HEK293 (cell line): ENCODE measurements at regions not wholly inside any gene's neighbourhood (a gene's known extent, or its start where the extent isn't known, plus 50 kb on each side); places are given as distances from the start of the nearest gene placed in this dataset.

Experiments used
- CTCF ChIA-PET: fragments of 350-600 bp; formaldehyde crosslinking; extraction: SDS; loops from one replicate; lab custom pipeline; 2021; ENCODE audit warnings: antibody characterized with exemption; lab: Yijun Ruan, JAX
- POLR2A ChIA-PET: fragments of 300-600 bp; formaldehyde crosslinking; extraction: SDS; loops from one replicate; lab custom pipeline; 2020; ENCODE audit warnings: antibody characterized with exemption, inconsistent platforms; lab: Yijun Ruan, JAX
- H3K27ac ChIP-seq: fragments of 200-500 bp; sonication (Bioruptor generic); 2 replicates; pipeline ENCODE4 v1.5.1; 2014; ENCODE audit warnings: low read depth, low read length, control low read depth, inconsistent platforms; ENCODE audit errors: extremely low read depth
- H3K36me3 ChIP-seq, 2 experiments: fragments of 200-500 bp in 1 of 2; sonication (Bioruptor generic) in 1 of 2; 1 replicate in 1 of 2; 2 replicates in 1 of 2; pipeline ENCODE4 v1.5.1; 2014 to 2017; ENCODE audit warnings: inconsistent platforms in 2 of 2, low read length in 2 of 2; ENCODE audit not compliant: control insufficient read depth in 2 of 2, insufficient read depth in 1 of 2
- H3K4me1 ChIP-seq: fragments of 200-500 bp; sonication (Bioruptor generic); 2 replicates; pipeline ENCODE4 v1.5.1; 2014; ENCODE audit warnings: mild to moderate bottlenecking, low read length, inconsistent platforms; ENCODE audit not compliant: control insufficient read depth, insufficient read depth
- H3K4me3 ChIP-seq: 2 replicates; pipeline ENCODE4 v1.5.1; 2011; ENCODE audit warnings: low read depth, mild to moderate bottlenecking, control low read depth, low read length, moderate library complexity
- H3K9me3 ChIP-seq: fragments of 200-500 bp; sonication (Bioruptor generic); 2 replicates; pipeline ENCODE4 v1.5.1; 2014; ENCODE audit warnings: low read depth, low read length, inconsistent platforms; ENCODE audit not compliant: control insufficient read depth, insufficient read depth
- BCL11A ChIP-seq: fragments of 450-650 bp; formaldehyde crosslinking; IDR thresholded peaks from 2 replicates; pipeline ENCODE4 v1.5.1; 2016; ENCODE audit warnings: low read depth, missing biosample characterization, missing genetic modification characterization
- GFI1B ChIP-seq: fragments of 450-650 bp; formaldehyde crosslinking; IDR thresholded peaks from 2 replicates; pipeline ENCODE4 v1.5.1; 2016; ENCODE audit warnings: missing biosample characterization, missing genetic modification characterization
- KLF16 ChIP-seq: fragments of 450-650 bp; formaldehyde crosslinking; IDR thresholded peaks from 2 replicates; pipeline ENCODE4 v1.5.1; 2017; ENCODE audit warnings: missing biosample characterization, missing genetic modification characterization
- PRDM4 ChIP-seq: fragments of 450-650 bp; formaldehyde crosslinking; IDR thresholded peaks from 2 replicates; pipeline ENCODE4 v1.5.1; 2017; ENCODE audit warnings: missing biosample characterization, missing genetic modification characterization
- SALL2 ChIP-seq: fragments of 450-650 bp; formaldehyde crosslinking; IDR thresholded peaks from 2 replicates; pipeline ENCODE4 v1.5.0; 2017; ENCODE audit warnings: missing biosample characterization, mild to moderate bottlenecking, missing genetic modification characterization, borderline replicate concordance
- YY1 ChIP-seq: fragments of 450-650 bp; formaldehyde crosslinking; IDR thresholded peaks from 2 replicates; pipeline ENCODE4 v1.5.1; 2018; ENCODE audit warnings: missing biosample characterization, missing genetic modification characterization
- ZBTB20 ChIP-seq: fragments of 450-650 bp; formaldehyde crosslinking; IDR thresholded peaks from 2 replicates; pipeline ENCODE4 v1.5.1; 2016; ENCODE audit warnings: missing biosample characterization, missing genetic modification characterization
- ZBTB8A ChIP-seq: fragments of 450-650 bp; formaldehyde crosslinking; IDR thresholded peaks from 2 replicates; pipeline ENCODE4 v1.5.1; 2016; ENCODE audit warnings: missing biosample characterization, missing genetic modification characterization
- ZNF138 ChIP-seq: fragments of 450-650 bp; formaldehyde crosslinking; IDR thresholded peaks from 2 replicates; pipeline ENCODE4 v1.5.1; 2016; ENCODE audit warnings: missing biosample characterization, missing genetic modification characterization, borderline replicate concordance
- ZNF140 ChIP-seq: fragments of 450-650 bp; formaldehyde crosslinking; IDR thresholded peaks from 2 replicates; pipeline ENCODE4 v1.5.1; 2016; ENCODE audit warnings: missing biosample characterization, missing genetic modification characterization
- ZNF223 ChIP-seq: fragments of 450-650 bp; formaldehyde crosslinking; IDR thresholded peaks from 2 replicates; pipeline ENCODE4 v1.5.1; 2016; ENCODE audit warnings: missing biosample characterization, missing genetic modification characterization
- ZNF23 ChIP-seq: fragments of 450-650 bp; formaldehyde crosslinking; IDR thresholded peaks from 2 replicates; pipeline ENCODE4 v1.5.1; 2016; ENCODE audit warnings: missing biosample characterization, missing genetic modification characterization, borderline replicate concordance
- ZNF24 ChIP-seq: fragments of 450-650 bp; formaldehyde crosslinking; IDR thresholded peaks from 2 replicates; pipeline ENCODE4 v1.5.1; 2016; ENCODE audit warnings: missing biosample characterization, missing genetic modification characterization
- ZNF274 ChIP-seq, 2 experiments: fragments of 200-500 bp in 1 of 2; fragments of 450-650 bp in 1 of 2; sonication (Bioruptor generic) in 1 of 2; formaldehyde crosslinking in 1 of 2; IDR thresholded peaks; 2 replicates each; pipeline versions ENCODE4 v1.5.1 to v1.6.1; 2014 to 2016; ENCODE audit warnings: borderline replicate concordance in 1 of 2, inconsistent platforms in 1 of 2, low read length in 1 of 2, missing biosample characterization in 1 of 2, missing genetic modification characterization in 1 of 2
- ZNF311 ChIP-seq: fragments of 450-650 bp; formaldehyde crosslinking; IDR thresholded peaks from 2 replicates; pipeline ENCODE4 v1.5.1; 2017; ENCODE audit warnings: missing biosample characterization, missing genetic modification characterization, borderline replicate concordance
- ZNF391 ChIP-seq: fragments of 450-650 bp; formaldehyde crosslinking; IDR thresholded peaks from 2 replicates; pipeline ENCODE4 v1.5.1; 2016; ENCODE audit warnings: low read depth, missing biosample characterization, missing genetic modification characterization, borderline replicate concordance
- ZNF423 ChIP-seq: fragments of 450-650 bp; formaldehyde crosslinking; IDR thresholded peaks from 2 replicates; pipeline ENCODE4 v1.5.1; 2016; ENCODE audit warnings: missing biosample characterization, missing genetic modification characterization
- ZNF433 ChIP-seq: fragments of 450-650 bp; formaldehyde crosslinking; IDR thresholded peaks from 2 replicates; pipeline ENCODE4 v1.5.1; 2016; ENCODE audit warnings: missing biosample characterization, missing genetic modification characterization, low read depth
- ZNF488 ChIP-seq: fragments of 450-650 bp; formaldehyde crosslinking; IDR thresholded peaks from 2 replicates; pipeline ENCODE4 v1.5.1; 2016; ENCODE audit warnings: missing biosample characterization, missing genetic modification characterization
- ZNF513 ChIP-seq: fragments of 450-650 bp; IDR thresholded peaks from 2 replicates; pipeline ENCODE4 v1.5.1; 2018; ENCODE audit warnings: missing biosample characterization, missing genetic modification characterization
- ZNF560 ChIP-seq: fragments of 450-650 bp; formaldehyde crosslinking; IDR thresholded peaks from 2 replicates; pipeline ENCODE4 v1.5.1; 2017; ENCODE audit warnings: missing biosample characterization, missing genetic modification characterization, borderline replicate concordance
- ZNF600 ChIP-seq: fragments of 450-650 bp; formaldehyde crosslinking; IDR thresholded peaks from 2 replicates; pipeline ENCODE4 v1.5.1; 2016; ENCODE audit warnings: missing biosample characterization, missing genetic modification characterization
- ZNF621 ChIP-seq: fragments of 450-650 bp; formaldehyde crosslinking; IDR thresholded peaks from 2 replicates; pipeline ENCODE4 v1.5.1; 2017; ENCODE audit warnings: missing biosample characterization, missing genetic modification characterization
- ZNF629 ChIP-seq: fragments of 450-650 bp; formaldehyde crosslinking; IDR thresholded peaks from 2 replicates; pipeline ENCODE4 v1.5.1; 2017; ENCODE audit warnings: missing biosample characterization, missing genetic modification characterization
- ZNF639 ChIP-seq: fragments of 450-650 bp; formaldehyde crosslinking; IDR thresholded peaks from 2 replicates; pipeline ENCODE4 v1.5.1; 2016; ENCODE audit warnings: missing biosample characterization, missing genetic modification characterization
- ZNF692 ChIP-seq: fragments of 450-650 bp; formaldehyde crosslinking; IDR thresholded peaks from 2 replicates; pipeline ENCODE4 v1.5.1; 2016; ENCODE audit warnings: missing biosample characterization, missing genetic modification characterization

- no peak for TF ChIP-seq YY1
- no peak for TF ChIP-seq ZNF513 (tag by site-specific recombination)
- TF ChIP-seq ZNF23 (tag by site-specific recombination): no peak
- no peak for TF ChIP-seq ZNF629 (tag by site-specific recombination)
- no peak for TF ChIP-seq ZNF274 (IDR thresholded peaks at IDR 0.05; ENCODE audit: low read length)
- TF ChIP-seq ZNF274 (tag by site-specific recombination; IDR thresholded peaks at IDR 0.05; ENCODE audit: borderline replicate concordance): no peak
- no peak for TF ChIP-seq ZBTB20 (tag by site-specific recombination)
Measured at GRCh38 chr11:31967404-31968130, 123.3 kb upstream of the RCN1 start (continued).

GRCh38 chr11:31966846-31967245 is 124.0 kb upstream of the RCN1 start:
- H3K36me3 ChIP-seq: no peaks in the 10 kb centered on the region
- no peak overlapping the region for H3K27ac ChIP-seq
- POLR2A ChIA-PET: no interaction called here
- H3K4me1 ChIP-seq: no peaks in the 10 kb centered on the region
- TF ChIP-seq ZBTB8A (tag by site-specific recombination) (no peak), ZNF560 (tag by site-specific recombination) (no peak), ZNF140 (tag by site-specific recombination) (no peak), PRDM4 (tag by site-specific recombination) (no peak), ZNF311 (tag by site-specific recombination) (no peak), ZNF621 (tag by site-specific recombination) (no peak), KLF16 (tag by site-specific recombination) (no peak), ZNF24 (tag by site-specific recombination) (no peak)
- TF ChIP-seq, all 188 proteins: peak for 0
- CTCF ChIA-PET: interaction anchor here (0.6 to 1.8 kb wide), 2 partner anchors 9 to 77 kb away, joined by 3 to 13 read pairs; no protein-coding TSS in a partner anchor
- H3K4me3 ChIP-seq: no peak overlapping the region
- H3K9me3 ChIP-seq: no peaks in the 10 kb centered on the region

- POLR2A ChIA-PET: no interaction called here
- Histone ChIP-seq H3K9me3 (no peaks in the 10 kb centered on the region), H3K27ac (no peak overlapping the region), H3K36me3 (no peaks in the 10 kb centered on the region), H3K4me3 (no peak overlapping the region), H3K4me1 (no peaks in the 10 kb centered on the region)
- CTCF ChIA-PET: interaction anchor here (0.6 to 1.1 kb wide), 2 partner anchors 43 to 576 kb away, joined by 3 read pairs; no protein-coding TSS in a partner anchor
- TF ChIP-seq BCL11A (tag by site-specific recombination): no peak
- TF ChIP-seq ZNF639: no peak
- TF ChIP-seq ZNF138 (tag by site-specific recombination): no peak
- TF ChIP-seq SALL2 (tag by site-specific recombination): no peak
- no peak for TF ChIP-seq ZNF488 (tag by site-specific recombination)
- no peak for TF ChIP-seq ZNF433 (tag by site-specific recombination)
- no peak for TF ChIP-seq ZNF223 (tag by site-specific recombination)
- no peak for TF ChIP-seq ZNF692
- no peak for TF ChIP-seq ZNF391 (tag by site-specific recombination)
- no peak for TF ChIP-seq ZNF600
- no peak for TF ChIP-seq ZNF423 (tag by site-specific recombination)
- no peak for TF ChIP-seq GFI1B (tag by site-specific recombination)
Measured at GRCh38 chr11:31964181-31964580, 126.7 kb upstream of the RCN1 start.
